SHP77 treated with DMSO at 0.1 percent for 48 hours (cell line): ENCODE measurements at regions not wholly inside any gene's neighbourhood (a gene's known extent, or its start where the extent isn't known, plus 50 kb on each side); places are given as distances from the start of the nearest gene placed in this dataset.
A peak's percentile ranks its signal among the peaks of the same experiment; 100 is the strongest.
"Not testable (repeated sequence)": the region's sequence is repeated elsewhere in the genome, so short reads cannot be mapped to it uniquely, and the experiment has no call there.

ENCODE experiments used
- DNase-seq: peaks from one replicate; lab custom pipeline; 2025; lab: John Stamatoyannopoulos, UW

GRCh38 chr22:22168941-22169867, 75.4 kb upstream of the VPREB1 start:
- no peak for DNase-seq

GRCh38 chr22:22168190-22168940, 76.2 kb upstream of the VPREB1 start:
- peak; percentile 15 for DNase-seq

- DNase-seq, result no peak
Measured at GRCh38 chr22:22167791-22168189, 76.8 kb upstream of the VPREB1 start.

- no peak for DNase-seq
Measured at GRCh38 chr22:22166941-22167713, 77.5 kb upstream of the VPREB1 start.

GRCh38 chr22:22165936-22166710, 78.5 kb upstream of the VPREB1 start:
- no peak for DNase-seq

- DNase-seq, result no peak
Measured at GRCh38 chr22:22164541-22165272, 79.9 kb upstream of the VPREB1 start.

- DNase-seq, result no peak
Measured at GRCh38 chr22:22161924-22162851, 82.4 kb upstream of the VPREB1 start.

- DNase-seq, result not testable (repeated sequence)
Measured at GRCh38 chr22:22160768-22161167, 83.8 kb upstream of the VPREB1 start.

GRCh38 chr22:22159384-22159783, 85.2 kb upstream of the VPREB1 start:
- DNase-seq, result no peak

- no peak for DNase-seq
Measured at GRCh38 chr22:22158965-22159364, 85.6 kb upstream of the VPREB1 start.

GRCh38 chr22:22158207-22158816, 86.3 kb upstream of the VPREB1 start:
- DNase-seq, result no peak

GRCh38 chr22:22157348-22157725, 87.2 kb upstream of the VPREB1 start:
- no peak for DNase-seq

GRCh38 chr22:22156716-22157347, 87.8 kb upstream of the VPREB1 start:
- peak; percentile 74 for DNase-seq

GRCh38 chr22:22156348-22156715, 88.3 kb upstream of the VPREB1 start:
- no peak for DNase-seq

GRCh38 chr22:22155607-22156006, 89.0 kb upstream of the VPREB1 start:
- DNase-seq, result no peak

- no peak for DNase-seq
Measured at GRCh38 chr22:22155146-22155545, 89.4 kb upstream of the VPREB1 start.

GRCh38 chr22:22154040-22154439, 90.5 kb upstream of the VPREB1 start:
- no peak for DNase-seq

GRCh38 chr22:22151308-22151707, 93.3 kb upstream of the VPREB1 start:
- DNase-seq, result no peak

GRCh38 chr22:22150457-22150856, 94.1 kb upstream of the VPREB1 start:
- DNase-seq, result no peak
